Breast epithelium (tissue), 4 donors: ENCODE measurements at regions not wholly inside any gene's neighbourhood (a gene's known extent, or its start where the extent isn't known, plus 50 kb on each side); places are given as distances from the start of the nearest gene placed in this dataset.

ENCODE experiments used
- DNase-seq, 2 donors: peaks; one replicate each; pipeline ENCODE4 v3.0.0-alpha.2; 2019; ENCODE audit warnings: low spot score in 2 of 2
- H3K27ac ChIP-seq, 2 donors: fragments of 200-600 bp; sonication (generic) in 1 of 2; one replicate each; pipeline ENCODE4 v1.5.1; 2016 to 2019; ENCODE audit warnings: mild to moderate bottlenecking in 1 of 2
- H3K27me3 ChIP-seq, 2 donors: fragments of 200-600 bp; sonication (generic) in 1 of 2; one replicate each; pipeline versions ENCODE4 v1.5.1 to v1.6.0; 2017 to 2019; ENCODE audit warnings: control low read depth in 1 of 2, mild to moderate bottlenecking in 1 of 2
- H3K36me3 ChIP-seq: fragments of 200-600 bp; one replicate; pipeline ENCODE4 v1.5.1; 2019
- H3K4me1 ChIP-seq, 2 donors: fragments of 200-600 bp; sonication (generic); one replicate each; pipeline ENCODE4 v1.5.1; 2016 to 2019; ENCODE audit warnings: control low read depth in 1 of 2
- H3K4me3 ChIP-seq, 3 donors: fragments of 200-600 bp; sonication (generic); 1 replicate in 2 of 3; 2 replicates in 1 of 3; pipeline ENCODE4 v1.5.1; 2016 to 2019; ENCODE audit warnings: mild to moderate bottlenecking in 3 of 3, moderate library complexity in 2 of 3
- H3K9me3 ChIP-seq, 2 donors: fragments of 200-600 bp; sonication (generic) in 1 of 2; one replicate each; pipeline ENCODE4 v1.5.1; 2016 to 2019; ENCODE audit warnings: control low read depth in 1 of 2
- POLR2A ChIP-seq: fragments of 450-650 bp; IDR thresholded peaks from one replicate; pipeline ENCODE4 v1.6.1; 2016; ENCODE audit warnings: antibody characterized with exemption, mild to moderate bottlenecking, moderate library complexity
- POLR2AphosphoS5 ChIP-seq, 3 donors: sonication (generic); formaldehyde crosslinking; IDR thresholded peaks; one replicate each; pipeline ENCODE4 v1.6.1; 2017; ENCODE audit warnings: antibody characterized with exemption in 3 of 3
- intact Hi-C: fragments of 100-400 bp; cut with DNase I; formaldehyde crosslinking; loops from one replicate; pipeline ENCODE4 v1.15.1; 2023; ENCODE audit warnings: low total_unique reads
- TF ChIP-seq, protein P1 (sequence below), 3 donors: fragments of 450-650 bp; IDR thresholded peaks; one replicate each; pipeline ENCODE4 v1.5.1; 2016 to 2017; ENCODE audit warnings: antibody characterized with exemption in 3 of 3, mild to moderate bottlenecking in 3 of 3, moderate library complexity in 3 of 3

DNA sequence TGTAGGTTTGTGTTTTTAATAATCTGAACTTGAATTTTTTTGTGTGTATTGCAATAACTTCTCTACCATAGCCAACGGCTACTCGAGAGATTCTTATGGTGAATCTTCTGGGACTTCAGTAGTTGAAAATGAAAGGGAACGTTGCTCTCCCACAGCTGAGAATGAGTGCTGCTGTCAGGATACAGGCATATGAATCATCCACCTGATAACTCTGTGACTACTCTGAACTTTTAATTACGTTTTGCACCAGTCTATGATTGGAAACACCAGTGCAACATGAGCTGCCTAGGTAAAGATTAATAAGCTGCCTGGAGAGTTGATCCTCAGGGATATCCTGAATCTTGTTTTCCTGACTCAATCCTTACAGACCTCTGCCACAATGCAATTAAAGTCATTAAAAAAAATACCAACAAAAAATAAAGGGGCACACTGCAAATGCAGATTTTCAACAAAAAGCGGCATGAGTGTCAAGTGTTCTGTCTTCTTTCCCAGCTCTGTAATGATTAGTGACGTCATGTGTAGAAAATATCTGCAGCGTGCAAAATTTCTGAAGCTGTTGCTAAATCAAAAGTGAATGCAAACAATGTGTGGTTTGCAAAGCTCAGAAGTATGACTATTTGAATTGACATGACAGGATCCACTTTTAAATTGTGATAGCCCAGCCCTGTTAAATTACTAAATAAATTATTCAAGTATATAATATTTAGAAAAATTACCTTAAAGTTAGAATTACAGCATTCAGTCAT lies 432.2 kb downstream of the HTR1B start:
- Histone ChIP-seq H3K36me3 (no peaks in the 10 kb centered on the region), H3K27me3 (no peaks in the 10 kb centered on the region), H3K27ac (no peak overlapping the region), H3K4me3 (no peak overlapping the region), H3K4me1 (no peaks in the 10 kb centered on the region), H3K9me3 (no peaks in the 10 kb centered on the region)
- no peak for TF ChIP-seq POLR2A
- no peak for DNase-seq
- intact Hi-C loops, result no loop called here

DNA sequence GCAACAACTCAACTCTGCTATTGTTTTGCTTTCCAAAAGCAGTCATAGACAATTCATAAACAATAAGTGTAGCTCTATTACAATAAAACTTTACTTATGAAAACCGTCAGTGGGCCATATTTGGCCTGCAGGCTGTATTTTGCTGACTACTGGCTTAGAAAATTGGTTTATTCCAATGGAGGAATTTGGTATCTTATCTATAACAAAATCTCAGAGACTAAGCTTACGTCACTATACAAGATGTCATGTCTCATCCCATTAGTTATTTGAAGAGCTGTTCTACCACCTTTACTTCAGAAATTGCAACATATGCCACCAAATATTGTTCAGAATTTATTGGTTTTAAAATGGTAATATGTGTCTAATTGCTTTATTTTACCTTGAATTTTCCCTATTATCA lies 436.9 kb downstream of the HTR1B start:
- H3K36me3 ChIP-seq, result no peaks in the 10 kb centered on the region
- intact Hi-C loops, result no loop called here
- TF ChIP-seq POLR2AphosphoS5 (IDR thresholded peaks at IDR 0.05), result no peak
- TF ChIP-seq, protein P1, sequence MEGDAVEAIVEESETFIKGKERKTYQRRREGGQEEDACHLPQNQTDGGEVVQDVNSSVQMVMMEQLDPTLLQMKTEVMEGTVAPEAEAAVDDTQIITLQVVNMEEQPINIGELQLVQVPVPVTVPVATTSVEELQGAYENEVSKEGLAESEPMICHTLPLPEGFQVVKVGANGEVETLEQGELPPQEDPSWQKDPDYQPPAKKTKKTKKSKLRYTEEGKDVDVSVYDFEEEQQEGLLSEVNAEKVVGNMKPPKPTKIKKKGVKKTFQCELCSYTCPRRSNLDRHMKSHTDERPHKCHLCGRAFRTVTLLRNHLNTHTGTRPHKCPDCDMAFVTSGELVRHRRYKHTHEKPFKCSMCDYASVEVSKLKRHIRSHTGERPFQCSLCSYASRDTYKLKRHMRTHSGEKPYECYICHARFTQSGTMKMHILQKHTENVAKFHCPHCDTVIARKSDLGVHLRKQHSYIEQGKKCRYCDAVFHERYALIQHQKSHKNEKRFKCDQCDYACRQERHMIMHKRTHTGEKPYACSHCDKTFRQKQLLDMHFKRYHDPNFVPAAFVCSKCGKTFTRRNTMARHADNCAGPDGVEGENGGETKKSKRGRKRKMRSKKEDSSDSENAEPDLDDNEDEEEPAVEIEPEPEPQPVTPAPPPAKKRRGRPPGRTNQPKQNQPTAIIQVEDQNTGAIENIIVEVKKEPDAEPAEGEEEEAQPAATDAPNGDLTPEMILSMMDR (IDR thresholded peaks at IDR 0.05), result no peak
- no peak for TF ChIP-seq POLR2A
- H3K9me3 ChIP-seq, result no peaks in the 10 kb centered on the region
- DNase-seq, result no peak
- H3K4me1 ChIP-seq, result no peaks in the 10 kb centered on the region
- no peaks in the 10 kb centered on the region for H3K27me3 ChIP-seq
- H3K4me3 ChIP-seq, result no peak overlapping the region
- H3K27ac ChIP-seq, result no peak overlapping the region

DNA sequence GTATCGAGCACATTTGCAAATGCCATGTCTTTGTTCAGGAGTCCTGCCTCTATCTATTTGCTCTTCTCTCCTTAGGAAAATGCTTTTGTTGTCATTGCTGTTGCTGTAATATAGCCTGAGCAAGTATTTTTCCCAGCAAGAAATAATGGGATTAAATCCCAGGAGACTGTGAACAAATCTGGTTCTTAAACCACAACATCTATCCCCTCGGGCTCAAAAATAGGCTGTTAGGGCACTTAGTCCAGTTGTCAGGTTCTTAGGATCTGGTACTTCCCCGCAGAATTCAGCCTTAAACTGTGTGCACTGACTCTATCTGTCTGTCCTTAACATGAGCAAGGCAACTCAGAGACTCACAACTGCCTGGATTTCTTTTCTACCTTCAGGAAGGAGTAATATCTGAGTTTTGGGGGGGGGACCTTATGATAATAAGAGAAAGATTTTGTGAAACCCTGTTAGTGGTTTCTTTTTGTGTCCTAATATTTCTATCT lies 437.5 kb downstream of the HTR1B start:
- TF ChIP-seq POLR2AphosphoS5 (IDR thresholded peaks at IDR 0.05) (no peak), POLR2A (no peak)
- TF ChIP-seq, protein P1 (IDR thresholded peaks at IDR 0.05), result no peak
- H3K36me3 ChIP-seq, result no peaks in the 10 kb centered on the region
- no peak overlapping the region for H3K27ac ChIP-seq
- no peaks in the 10 kb centered on the region for H3K4me1 ChIP-seq
- H3K9me3 ChIP-seq, result no peaks in the 10 kb centered on the region
- intact Hi-C loops, result no loop called here
- no peak overlapping the region for H3K4me3 ChIP-seq
- H3K27me3 ChIP-seq, result no peaks in the 10 kb centered on the region
- DNase-seq, result no peak

DNA sequence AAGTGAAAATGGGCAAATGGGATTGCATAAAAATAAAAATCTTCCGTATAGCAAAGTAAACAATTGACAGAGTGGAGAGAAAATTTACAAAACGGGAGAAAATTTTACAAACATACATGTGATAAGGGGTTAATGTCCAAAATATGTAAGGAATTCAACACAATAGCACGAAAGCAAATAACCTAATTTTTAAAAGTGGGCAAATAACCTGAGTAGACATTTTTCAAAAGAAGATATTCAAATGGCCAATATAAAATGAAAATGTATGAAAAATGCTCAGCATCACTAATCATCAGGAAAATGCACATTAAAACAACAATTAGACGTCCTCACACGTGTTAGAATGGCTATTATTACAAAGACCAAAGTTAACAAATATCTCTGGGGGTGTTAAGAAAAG lies 441.5 kb downstream of the HTR1B start:
- H3K27me3 ChIP-seq, result no peaks in the 10 kb centered on the region
- H3K4me1 ChIP-seq, result no peaks in the 10 kb centered on the region
- DNase-seq, result no peak
- H3K9me3 ChIP-seq, result no peaks in the 10 kb centered on the region
- no peak overlapping the region for H3K27ac ChIP-seq
- H3K36me3 ChIP-seq, result no peaks in the 10 kb centered on the region
- H3K4me3 ChIP-seq, result no peak overlapping the region
- intact Hi-C loops, result no loop called here
- no peak for TF ChIP-seq POLR2A
- TF ChIP-seq, protein P1 (IDR thresholded peaks at IDR 0.05), result no peak

DNA sequence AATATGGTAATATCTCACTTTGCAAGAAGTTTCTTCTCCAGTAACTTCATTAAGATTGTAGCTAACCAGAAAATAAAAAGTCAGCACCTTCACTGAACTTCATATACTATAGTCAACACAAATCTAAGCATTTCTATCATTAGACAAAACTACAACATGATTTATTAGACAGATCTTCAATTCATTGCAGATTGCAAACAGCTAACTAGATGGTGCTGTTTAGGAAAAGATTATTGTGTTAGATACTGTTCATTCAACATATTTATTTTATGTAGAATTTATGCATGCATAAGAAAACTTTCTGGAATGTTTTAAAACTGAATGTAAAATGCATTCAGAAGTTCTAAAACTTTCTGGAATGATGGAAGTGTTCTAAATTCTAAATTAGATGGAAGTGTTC lies 442.1 kb downstream of the HTR1B start:
- DNase-seq, result no peak
- H3K27ac ChIP-seq, result no peak overlapping the region
- intact Hi-C loops, result no loop called here
- H3K4me1 ChIP-seq, result no peaks in the 10 kb centered on the region
- H3K4me3 ChIP-seq, result no peak overlapping the region
- no peaks in the 10 kb centered on the region for H3K27me3 ChIP-seq
- H3K36me3 ChIP-seq, result no peaks in the 10 kb centered on the region
- H3K9me3 ChIP-seq, result no peaks in the 10 kb centered on the region
- TF ChIP-seq, protein P1 (IDR thresholded peaks at IDR 0.05), result no peak
- TF ChIP-seq POLR2AphosphoS5 (IDR thresholded peaks at IDR 0.05) (no peak), POLR2A (no peak)

DNA sequence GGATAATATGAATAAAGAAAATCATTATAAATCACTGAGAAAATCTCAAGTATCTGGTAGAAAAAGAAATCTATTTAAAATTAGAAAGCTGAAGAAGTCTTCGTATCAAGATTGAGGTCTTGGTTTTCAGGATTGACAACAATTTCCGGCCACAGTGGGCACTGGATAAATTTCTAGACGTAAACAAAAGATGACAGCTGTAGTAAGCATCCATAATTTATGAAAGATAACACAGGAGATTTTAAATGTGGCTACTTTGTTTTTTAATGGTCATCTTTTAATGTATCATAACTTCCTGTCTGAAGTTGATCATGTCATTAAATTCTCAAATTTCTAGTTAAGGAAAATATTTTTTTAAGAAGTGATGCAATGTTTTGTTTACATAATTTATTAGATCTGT lies 444.2 kb downstream of the HTR1B start:
- DNase-seq, result no peak
- no peaks in the 10 kb centered on the region for H3K36me3 ChIP-seq
- no peaks in the 10 kb centered on the region for H3K27me3 ChIP-seq
- no peaks in the 10 kb centered on the region for H3K9me3 ChIP-seq
- H3K4me1 ChIP-seq, result no peaks in the 10 kb centered on the region
- H3K27ac ChIP-seq, result no peak overlapping the region
- no peak overlapping the region for H3K4me3 ChIP-seq
- intact Hi-C loops, result no loop called here
- no peak for TF ChIP-seq POLR2AphosphoS5 (IDR thresholded peaks at IDR 0.05)
- no peak for TF ChIP-seq POLR2A
- TF ChIP-seq, protein P1 (IDR thresholded peaks at IDR 0.05), result no peak
